GM12878 (cell line): ENCODE measurements at regions not wholly inside any gene's neighbourhood (a gene's known extent, or its start where the extent isn't known, plus 50 kb on each side); places are given as distances from the start of the nearest gene placed in this dataset.

Source experiments
- ATAC-seq: fragments of 200-7000 bp; cut with Tn5 transposase; 3 replicates; pipeline ENCODE4 v1.9.1; 2020; ENCODE audit warnings: mild to moderate bottlenecking, moderate library complexity
- BruUV-seq: library from RNA; stranded (reverse); fragments of 400-500 nt; replicated peaks from 2 replicates; lab custom pipeline; 2021; lab: Mats Ljungman, UMichigan
- CTCF ChIA-PET: fragments of 300-600 bp; sonication (Branson Sonifier 250); formaldehyde crosslinking; extraction: SDS; loops from one replicate; lab custom pipeline; 2021; ENCODE audit warnings: inconsistent platforms; lab: Yijun Ruan, JAX
- POLR2A ChIA-PET: fragments of 350-600 bp; formaldehyde crosslinking; extraction: SDS; loops from one replicate; lab custom pipeline; 2021; ENCODE audit warnings: inconsistent platforms; lab: Charles Lee
- RAD21 ChIA-PET: fragments of 300-600 bp; sonication (Branson Sonifier 250); formaldehyde crosslinking; loops from one replicate; lab custom pipeline; 2023; ENCODE audit warnings: antibody characterized with exemption; ENCODE audit not compliant: unreplicated experiment; lab: Charles Lee
- SMC1A ChIA-PET: fragments of 300-600 bp; sonication (Branson Sonifier 250); formaldehyde crosslinking; loops from one replicate; lab custom pipeline; 2023; ENCODE audit not compliant: unreplicated experiment, uncharacterized antibody; lab: Charles Lee
- DNase-seq: peaks from one replicate; pipeline ENCODE4 v3.0.0-alpha.2; 2011; ENCODE audit warnings: low read depth, low spot score
- FAIRE-seq: peaks from 3 replicates; lab custom pipeline; 2011; peaks lifted over from hg19 to GRCh38; lab: Jason Lieb, UNC
- H2AFZ ChIP-seq: 2 replicates; pipeline ENCODE4 v1.6.0; 2011; ENCODE audit warnings: low read depth, low read length, control low read depth; ENCODE audit not compliant: control insufficient read depth
- H3K27ac ChIP-seq: 2 replicates; pipeline ENCODE4 v1.5.1; 2011; ENCODE audit warnings: control low read depth; ENCODE audit not compliant: control insufficient read depth, insufficient read depth
- H3K27me3 ChIP-seq, 2 experiments: replicated peaks in 1 of 2; 2 replicates each; pipeline versions ENCODE4 v1.6.0 to v1.6.1; 2011; ENCODE audit warnings: low read length in 1 of 2; ENCODE audit not compliant: control insufficient read depth in 2 of 2, insufficient read depth in 2 of 2
- H3K36me3 ChIP-seq, 2 experiments: 2 replicates each; pipeline ENCODE4 v1.5.1; 2011; ENCODE audit warnings: low read length in 1 of 2; ENCODE audit not compliant: control insufficient read depth in 2 of 2, insufficient read depth in 2 of 2
- H3K4me1 ChIP-seq: 2 replicates; pipeline ENCODE4 v1.6.1; 2011; ENCODE audit warnings: mild to moderate bottlenecking, low read length, moderate library complexity, mixed read lengths; ENCODE audit not compliant: control insufficient read depth, insufficient read depth
- H3K4me2 ChIP-seq: 2 replicates; pipeline ENCODE4 v1.6.0; 2011; ENCODE audit warnings: control low read depth; ENCODE audit not compliant: control insufficient read depth, insufficient read depth
- H3K4me3 ChIP-seq: fragments of 200-600 bp; sonication (generic); 2 replicates; pipeline ENCODE4 v1.5.1; 2016
- H3K79me2 ChIP-seq: 2 replicates; pipeline ENCODE4 v1.6.0; 2011; ENCODE audit warnings: low read length; ENCODE audit not compliant: control insufficient read depth, insufficient read depth
- H3K9ac ChIP-seq: 2 replicates; pipeline ENCODE4 v1.8.0; 2011; ENCODE audit warnings: low read length, control low read depth, mixed read lengths; ENCODE audit not compliant: control insufficient read depth, insufficient read depth
- H3K9me3 ChIP-seq: replicated peaks from 3 replicates; pipeline ENCODE4 v1.5.1; 2011; ENCODE audit warnings: mild to moderate bottlenecking, low read length; ENCODE audit not compliant: control insufficient read depth, insufficient read depth
- H4K20me1 ChIP-seq: 2 replicates; pipeline ENCODE4 v1.6.0; 2011; ENCODE audit not compliant: control insufficient read depth, insufficient read depth
- CBX3 ChIP-seq: fragments of 200-600 bp; sonication (generic); IDR thresholded peaks from 2 replicates; pipeline ENCODE4 v1.6.1; 2016; ENCODE audit warnings: low read depth, borderline replicate concordance
- CHD1 ChIP-seq: IDR thresholded peaks from 2 replicates; pipeline ENCODE4 v1.6.1; 2012; ENCODE audit warnings: low read depth, low read length, improper control_type of control experiment
- JUND ChIP-seq: IDR thresholded peaks from 2 replicates; pipeline ENCODE4 v1.6.1; 2012; ENCODE audit warnings: low read depth, mild to moderate bottlenecking, low read length, improper control_type of control experiment, moderate library complexity
- MEF2B ChIP-seq: fragments of 450-650 bp; IDR thresholded peaks from 2 replicates; pipeline ENCODE4 v1.6.1; 2018; ENCODE audit warnings: mild to moderate bottlenecking, moderate library complexity; ENCODE audit not compliant: partially characterized antibody, poor library complexity, severe bottlenecking
- NFYB ChIP-seq: IDR thresholded peaks from 2 replicates; pipeline ENCODE4 v1.6.1; 2011; ENCODE audit warnings: low read depth, mild to moderate bottlenecking, low read length, improper control_type of control experiment, moderate library complexity; ENCODE audit not compliant: insufficient read depth
- RB1 ChIP-seq: fragments of 450-650 bp; formaldehyde crosslinking; IDR thresholded peaks from 2 replicates; pipeline ENCODE4 v1.6.1; 2017; ENCODE audit warnings: mild to moderate bottlenecking, borderline replicate concordance
- SREBF1 ChIP-seq: IDR thresholded peaks from 2 replicates; pipeline ENCODE4 v1.6.1; 2012; ENCODE audit warnings: mild to moderate bottlenecking, low read length
- TCF3 ChIP-seq: IDR thresholded peaks from 2 replicates; pipeline ENCODE4 v1.6.1; 2012; ENCODE audit warnings: low read depth, mild to moderate bottlenecking, low read length, borderline replicate concordance; ENCODE audit not compliant: insufficient read depth
- USF1 ChIP-seq: IDR thresholded peaks from 2 replicates; pipeline ENCODE4 v1.6.1; 2011; ENCODE audit warnings: borderline replicate concordance, low read depth, mild to moderate bottlenecking, moderate library complexity, mixed read lengths, low read length; ENCODE audit not compliant: insufficient read depth; ENCODE audit errors: extremely low read length
- WGBS: methylation state at CpG from one replicate; pipeline ENCODE4 v1.1.6; 2016; ENCODE audit warnings: low lambda C conversion rate; ENCODE audit not compliant: insufficient replicate concordance, insufficient coverage; ENCODE audit errors: missing lambda C conversion rate; 5-methylcytosine and 5-hydroxymethylcytosine counted together
- in situ Hi-C: fragments of 300-500 bp; cut with MboI; formaldehyde crosslinking; loops from 9 replicates; pipeline ENCODE4 v1.14.3; 2018; ENCODE audit warnings: mixed read lengths
- intact Hi-C: fragments of 100-400 bp; cut with micrococcal nuclease; formaldehyde crosslinking; loops from one replicate; pipeline ENCODE4 v1.14.2; 2022; ENCODE audit not compliant: unreplicated experiment

GRCh38 chr10:26359670-26360069, 78.5 kb upstream of the APBB1IP start:
- BruUV-seq = no TSS peak
- POLR2A ChIA-PET = interaction anchor here (1.4 kb wide), 1 partner anchor 9 kb away, joined by 3 read pairs; no protein-coding TSS in a partner anchor
- ATAC-seq (no peak), FAIRE-seq (no peak), DNase-seq (no peak)
- CTCF ChIA-PET = interaction anchor here (0.6 to 2.0 kb wide), 5 partner anchors 13 to 520 kb away, joined by 3 to 4 read pairs (median 3); no protein-coding TSS in a partner anchor
- no peaks in the 10 kb centered on the region for H4K20me1 ChIP-seq
- TF ChIP-seq MEF2B (no peak), USF1 (no peak), CHD1 (no peak), TCF3 (no peak), SREBF1 (no peak), NFYB (no peak), RB1 (no peak), JUND (no peak), CBX3 (no peak)
- H3K79me2 ChIP-seq = no peaks in the 10 kb centered on the region
- in situ Hi-C loops = no loop called here
- WGBS = 0% methylated on average over 1 of the region's 1 CpG
- H3K9ac ChIP-seq = no peak overlapping the region
- RAD21 ChIA-PET = interaction anchor here (0.7 kb wide), 1 partner anchor 24 kb away, joined by 3 read pairs; no protein-coding TSS in a partner anchor
- no peak overlapping the region for H3K4me2 ChIP-seq
- SMC1A ChIA-PET = interaction anchor here (0.7 to 2.4 kb wide), 6 partner anchors 9 to 112 kb away, joined by 3 to 8 read pairs (median 4); no protein-coding TSS in a partner anchor
- no peak overlapping the region for H3K27ac ChIP-seq
- H3K27me3 ChIP-seq = no peaks in the 10 kb centered on the region
- no peaks in the 10 kb centered on the region for H3K9me3 ChIP-seq
- no peak overlapping the region for H2AFZ ChIP-seq
- H3K4me3 ChIP-seq = no peak overlapping the region
- H3K4me1 ChIP-seq = no peaks in the 10 kb centered on the region
- intact Hi-C loops = no loop called here
- no peaks in the 10 kb centered on the region for H3K36me3 ChIP-seq
